Psoas muscle (tissue), 7 donors: ENCODE measurements at regions not wholly inside any gene's neighbourhood (a gene's known extent, or its start where the extent isn't known, plus 50 kb on each side); places are given as distances from the start of the nearest gene placed in this dataset.

Experiments
- ATAC-seq, 4 donors: fragments of 200-7000 bp; cut with Tn5 transposase; one replicate each; pipeline ENCODE4 v1.9.1; 2020; ENCODE audit warnings: moderate library complexity in 3 of 4, mild to moderate bottlenecking in 2 of 4
- DNase-seq, 2 donors: peaks; one replicate each; pipeline ENCODE4 v3.0.0-alpha.2; 2020
- H3K27ac ChIP-seq: fragments of 200-600 bp; one replicate; pipeline ENCODE4 v1.8.0; 2022
- H3K27me3 ChIP-seq, 3 donors: fragments of 200-600 bp in 1 of 3; one replicate each; pipeline versions ENCODE4 v1.6.1 to v1.8.0; 2013 to 2022; ENCODE audit warnings: low read length in 2 of 3, mild to moderate bottlenecking in 2 of 3, moderate library complexity in 1 of 3; ENCODE audit not compliant: insufficient read depth in 3 of 3
- H3K36me3 ChIP-seq, 2 donors: fragments of 200-600 bp in 1 of 2; one replicate each; pipeline versions ENCODE4 v1.6.1 to v1.8.0; 2013 to 2022; ENCODE audit warnings: low read depth in 1 of 2, mild to moderate bottlenecking in 1 of 2, moderate library complexity in 1 of 2; ENCODE audit not compliant: insufficient read depth in 1 of 2
- H3K4me1 ChIP-seq: fragments of 200-600 bp; one replicate; pipeline ENCODE4 v1.8.0; 2022
- H3K4me3 ChIP-seq: fragments of 200-600 bp; one replicate; pipeline ENCODE4 v1.8.0; 2022; ENCODE audit warnings: mild to moderate bottlenecking
- H3K9me3 ChIP-seq: fragments of 200-600 bp; one replicate; pipeline ENCODE4 v1.8.0; 2022
- CTCF ChIP-seq: fragments of 200-600 bp; IDR thresholded peaks from one replicate; pipeline ENCODE4 v1.8.0; 2022; ENCODE audit warnings: antibody characterized with exemption
- WGBS, 3 donors: extraction: QIAGEN DNeasy Blood & Tissue Kit; methylation state at CpG; one replicate each; pipeline versions ENCODE4 v1.1.6 to v1.1.7; 2013; 5-methylcytosine and 5-hydroxymethylcytosine counted together
- intact Hi-C, 2 donors: fragments of 100-400 bp; cut with DNase I; formaldehyde crosslinking; loops; one replicate each; pipeline versions ENCODE4 v1.11.0 to v1.14.2; 2022
- donor health status: healthy with polysubstance abuse.
- donor health status: DM: no; HTN: no; CAD: no; lungs with moderate emphysema.
- donor health status: Bipolar disorder and iron deficiency.
- donor health status: healthy.
- donor health status: DM: yes; HTN: yes; CAD: no.
- donor health status: DM: no; HTN: no; CAD: no.
- donor health status: DM: yes; HTN: yes; CAD: no.

DNA sequence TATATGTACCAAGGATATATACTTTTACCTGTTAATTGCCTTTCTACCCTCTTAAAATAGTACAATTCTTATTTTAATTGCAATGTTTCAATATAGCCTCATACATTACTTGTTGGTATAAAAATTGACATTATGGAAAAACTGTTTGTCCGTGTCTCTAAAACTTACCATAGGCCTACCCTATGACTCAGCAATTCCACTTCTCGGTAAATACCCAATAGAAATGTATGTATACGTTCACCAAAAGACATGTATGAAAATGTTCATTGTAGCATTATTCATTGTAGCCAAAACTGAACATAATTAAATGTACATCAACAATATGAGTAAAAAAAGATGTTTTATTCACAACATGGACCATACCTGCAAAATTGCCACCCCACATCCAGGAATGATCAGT is 679.2 kb upstream of the UBE2E2 start:
- no peak for DNase-seq

GRCh38 chr3:22526266-22526837 is 676.8 kb upstream of the UBE2E2 start:
- WGBS, 3 donors = 20 to 32% (median 25%) methylated on average over 1 of the region's 1 CpG
- peaks cover 6% of the 10 kb centered on the region for H3K4me1 ChIP-seq
- H3K9me3 ChIP-seq = peaks cover 5% of the 10 kb centered on the region
- no peak overlapping the region for H3K27ac ChIP-seq
- intact Hi-C loops = no loop called here
- TF ChIP-seq CTCF = no peak
- DNase-seq (no peak), ATAC-seq (no peak)
- no peak overlapping the region for H3K4me3 ChIP-seq
- H3K27me3 ChIP-seq = no peaks in the 10 kb centered on the region
- H3K36me3 ChIP-seq = no peaks in the 10 kb centered on the region

More for the DNA sequence above, 679.2 kb upstream of the UBE2E2 start:
- Histone ChIP-seq H3K27ac (no peak overlapping the region), H3K4me1 (peaks cover 6% of the 10 kb centered on the region), H3K36me3 (no peaks in the 10 kb centered on the region), H3K9me3 (peaks cover 6% of the 10 kb centered on the region), H3K4me3 (no peak overlapping the region), H3K27me3 (no peaks in the 10 kb centered on the region)
- 58 to 87% (median 84%) methylated on average over 3 of the region's 3 CpGs for WGBS, 3 donors
- TF ChIP-seq CTCF = no peak
- ATAC-seq = no peak
- intact Hi-C loops = no loop called here

DNA sequence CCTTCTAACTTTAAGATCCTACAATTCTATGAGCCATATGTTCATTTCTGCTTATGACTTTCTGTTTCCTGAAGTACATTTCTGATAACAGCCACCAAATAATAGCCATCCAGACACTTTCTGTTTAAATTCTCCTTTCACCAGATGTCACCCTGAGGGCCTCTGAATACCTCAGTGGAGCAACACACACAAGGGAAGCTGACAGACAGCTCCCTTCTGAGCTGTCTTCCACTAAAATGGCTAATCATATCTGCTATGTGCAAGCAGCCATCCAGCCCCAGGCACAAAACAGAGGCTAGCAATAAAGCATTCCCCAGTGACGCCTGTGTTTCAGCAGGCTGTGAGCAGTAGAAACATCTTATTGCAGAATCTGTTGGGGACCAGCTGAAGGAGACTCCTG is 666.6 kb upstream of the UBE2E2 start:
- Histone ChIP-seq H3K36me3 (no peaks in the 10 kb centered on the region), H3K27me3 (no peaks in the 10 kb centered on the region), H3K4me1 (no peaks in the 10 kb centered on the region), H3K27ac (no peak overlapping the region), H3K4me3 (no peak overlapping the region), H3K9me3 (no peaks in the 10 kb centered on the region)
- intact Hi-C loops = no loop called here
- 47 to 68% (median 61%) methylated on average over 1 of the region's 1 CpG for WGBS, 3 donors
- TF ChIP-seq CTCF = no peak
- DNase-seq (no peak), ATAC-seq (no peak)

GRCh38 chr3:22537560-22537959 is 665.6 kb upstream of the UBE2E2 start:
- H3K4me3 ChIP-seq = no peak overlapping the region
- H3K9me3 ChIP-seq = no peaks in the 10 kb centered on the region
- WGBS, 3 donors = 67 to 71% (median 68%) methylated on average over 1 of the region's 1 CpG
- ATAC-seq (no peak), DNase-seq (no peak)
- H3K27me3 ChIP-seq = no peaks in the 10 kb centered on the region
- no peak for TF ChIP-seq CTCF
- intact Hi-C loops = no loop called here
- no peak overlapping the region for H3K27ac ChIP-seq
- H3K4me1 ChIP-seq = no peaks in the 10 kb centered on the region
- no peaks in the 10 kb centered on the region for H3K36me3 ChIP-seq

DNA sequence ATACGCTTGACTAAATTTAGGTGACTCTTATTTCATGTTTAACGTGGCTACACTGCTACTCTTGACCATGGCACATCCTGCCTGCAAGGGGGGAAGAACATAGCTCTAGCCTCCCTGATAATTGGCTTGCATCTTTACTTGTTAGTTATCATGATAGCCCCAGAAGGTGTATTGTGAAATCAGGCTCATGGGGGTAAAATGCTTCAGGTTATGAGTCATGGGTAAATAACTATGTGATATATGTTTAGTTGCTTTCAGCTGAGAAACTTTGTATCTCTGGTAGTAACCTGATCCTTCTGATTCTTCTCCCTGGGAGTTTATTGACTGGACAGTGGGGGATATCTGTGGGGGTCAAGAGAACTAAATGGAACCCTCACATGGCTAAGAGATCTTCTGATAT is 660.8 kb upstream of the UBE2E2 start:
- H3K4me3 ChIP-seq = no peak overlapping the region
- ATAC-seq = no peak
- no peak overlapping the region for H3K27ac ChIP-seq
- no peaks in the 10 kb centered on the region for H3K27me3 ChIP-seq
- H3K36me3 ChIP-seq = no peaks in the 10 kb centered on the region
- H3K4me1 ChIP-seq = no peaks in the 10 kb centered on the region
- no peak for DNase-seq
- WGBS, 3 donors = 72 to 83% (median 80%) methylated on average over 2 of the region's 2 CpGs
- TF ChIP-seq CTCF = no peak
- intact Hi-C loops = no loop called here
- no peaks in the 10 kb centered on the region for H3K9me3 ChIP-seq
